Hematopoietic multipotent progenitor cell treated with erythropoietin and hydrocortisone succinate and interleukin-3 and kit ligand, for 8 days (in vitro differentiated cells): ENCODE measurements at regions not wholly inside any gene's neighbourhood (a gene's known extent, or its start where the extent isn't known, plus 50 kb on each side); places are given as distances from the start of the nearest gene placed in this dataset.

Experiments used
- DNase-seq: peaks from one replicate; pipeline ENCODE4 v3.0.0-alpha.2; 2015

- DNase-seq = no peak
These were observed 157.3 kb upstream of the PPP2R2D start for GRCh38 chr10:131743190-131744151.

GRCh38 chr10:131744346-131744745 is 156.5 kb upstream of the PPP2R2D start:
- DNase-seq = no peak

GRCh38 chr10:131745591-131745990 is 155.2 kb upstream of the PPP2R2D start:
- no peak for DNase-seq

GRCh38 chr10:131746241-131746711 is 154.5 kb upstream of the PPP2R2D start:
- DNase-seq = no peak

- DNase-seq = no peak
These were observed 154.0 kb upstream of the PPP2R2D start for GRCh38 chr10:131746785-131747184.

- DNase-seq = no peak
These were observed 153.6 kb upstream of the PPP2R2D start for GRCh38 chr10:131747251-131747650.

- DNase-seq = no peak
These were observed 153.0 kb upstream of the PPP2R2D start for GRCh38 chr10:131747791-131748190.

- no peak for DNase-seq
These were observed 152.6 kb upstream of the PPP2R2D start for GRCh38 chr10:131748191-131748590.

GRCh38 chr10:131748831-131749766 is 151.7 kb upstream of the PPP2R2D start:
- DNase-seq = no peak

GRCh38 chr10:131749767-131750142 is 151.1 kb upstream of the PPP2R2D start:
- no peak for DNase-seq

GRCh38 chr10:131750171-131750895 is 150.5 kb upstream of the PPP2R2D start:
- DNase-seq = no peak

- DNase-seq = no peak
These were observed 149.6 kb upstream of the PPP2R2D start for GRCh38 chr10:131750973-131751826.

GRCh38 chr10:131751827-131752775 is 148.7 kb upstream of the PPP2R2D start:
- no peak for DNase-seq

GRCh38 chr10:131753336-131753735 is 147.5 kb upstream of the PPP2R2D start:
- no peak for DNase-seq

GRCh38 chr10:131755200-131755599 is 145.6 kb upstream of the PPP2R2D start:
- DNase-seq = no peak

- DNase-seq = no peak
These were observed 143.3 kb upstream of the PPP2R2D start for GRCh38 chr10:131757285-131758058.

- no peak for DNase-seq
These were observed 142.5 kb upstream of the PPP2R2D start for GRCh38 chr10:131758062-131758938.

GRCh38 chr10:131758939-131759301 is 141.9 kb upstream of the PPP2R2D start:
- DNase-seq = no peak

- no peak for DNase-seq
These were observed 141.5 kb upstream of the PPP2R2D start for GRCh38 chr10:131759347-131759746.
